Heart left ventricle (tissue), 16 donors: ENCODE measurements at regions not wholly inside any gene's neighbourhood (a gene's known extent, or its start where the extent isn't known, plus 50 kb on each side); places are given as distances from the start of the nearest gene placed in this dataset.

Source experiments
- ATAC-seq, 4 donors: fragments of 200-7000 bp; cut with Tn5 transposase; one replicate each; pipeline ENCODE4 v1.9.1; 2020 to 2022; ENCODE audit warnings: moderate library complexity in 4 of 4, mild to moderate bottlenecking in 3 of 4, moderate number of reproducible peaks in 1 of 4
- DNase-seq, 5 donors: peaks; one replicate each; pipeline ENCODE4 v3.0.0-alpha.2; 2020
- H3K27ac ChIP-seq, 12 donors: fragments of 200-600 bp; sonication (generic) in 4 of 12; one replicate each; pipeline versions ENCODE4 v1.5.0 to v1.8.0; 2016 to 2022; ENCODE audit warnings: mild to moderate bottlenecking in 2 of 12
- H3K27me3 ChIP-seq, 9 donors: fragments of 200-600 bp; sonication (generic) in 2 of 9; one replicate each; pipeline versions ENCODE4 v1.5.1 to v1.8.0; 2016 to 2022; ENCODE audit warnings: mild to moderate bottlenecking in 3 of 9
- H3K36me3 ChIP-seq, 9 donors: fragments of 200-600 bp; sonication (generic) in 2 of 9; one replicate each; pipeline versions ENCODE4 v1.5.0 to v1.8.0; 2018 to 2022; ENCODE audit warnings: mild to moderate bottlenecking in 2 of 9
- H3K4me1 ChIP-seq, 12 donors: fragments of 200-600 bp; sonication (generic) in 4 of 12; one replicate each; pipeline versions ENCODE4 v1.5.0 to v1.8.0; 2016 to 2022; ENCODE audit warnings: mild to moderate bottlenecking in 3 of 12
- H3K4me3 ChIP-seq, 12 donors: fragments of 200-600 bp; sonication (generic) in 4 of 12; one replicate each; pipeline versions ENCODE4 v1.5.0 to v1.8.0; 2017 to 2022; ENCODE audit warnings: mild to moderate bottlenecking in 9 of 12, moderate library complexity in 4 of 12
- H3K9me3 ChIP-seq, 12 donors: fragments of 200-600 bp; sonication (generic) in 4 of 12; one replicate each; pipeline versions ENCODE4 v1.5.0 to v1.8.0; 2016 to 2022; ENCODE audit warnings: mild to moderate bottlenecking in 1 of 12
- POLR2A ChIP-seq, 2 donors: fragments of 450-650 bp; IDR thresholded peaks; one replicate each; pipeline ENCODE4 v1.6.1; 2017; ENCODE audit warnings: antibody characterized with exemption in 2 of 2, mild to moderate bottlenecking in 2 of 2, moderate library complexity in 2 of 2
- WGBS, 4 donors: extraction: QIAGEN DNeasy Blood & Tissue Kit in 2 of 4; methylation state at CpG; one replicate each; pipeline versions ENCODE4 v1.1.5 to v1.1.7; 2013 to 2018; 5-methylcytosine and 5-hydroxymethylcytosine counted together
- intact Hi-C, 10 donors: fragments of 100-400 bp; cut with DNase I; formaldehyde crosslinking; loops; one replicate each; pipeline versions ENCODE4 v1.11.1 to v1.14.2; 2022
- TF ChIP-seq, protein P1 (sequence below), 12 donors: fragments of 200-600 bp; sonication (generic) in 4 of 12; IDR thresholded peaks; one replicate each; pipeline versions ENCODE4 v1.5.0 to v1.8.0; 2018 to 2022; ENCODE audit warnings: antibody characterized with exemption in 12 of 12, mild to moderate bottlenecking in 5 of 12
- donor health status: ischemic (EF 13 %, LVEDD 7.1; RV severe dilation, severe dysfunction).
- donor health status: healthy with polysubstance abuse.
- donor health status: DM: no; HTN: yes; CAD: no.
- donor health status: DM: no; HTN: no; CAD: no.
- donor health status: ischemic (EF 25% LVEDD 6.9; RV normal size, moderate dysfunction).
- donor health status: ischemic (EF 25% LVEDD 5.7; RV mildly dilated, moderate dysfunction).
- donor health status: healthy.
- donor health status: DM: yes; HTN: yes; CAD: no.
- donor health status: ischemic (EF 35%, LVEDD 5.7; RV mildly dilated, moderate dysfunction).
- donor health status: nonischemic (EF 11% LVEDD 7.7; RV severe dilation, severe dysfunction).
- donor health status: DM: yes; HTN: yes; CAD: no.
- donor health status: PGD.
- donor health status: ischemic (EF 29% LVEDD 5.4; RV normal size, mild dysfunction).
- donor health status: nonischemic (EF 23%, LVEDD 6.1; RV moderate dilation, normal function).

DNA sequence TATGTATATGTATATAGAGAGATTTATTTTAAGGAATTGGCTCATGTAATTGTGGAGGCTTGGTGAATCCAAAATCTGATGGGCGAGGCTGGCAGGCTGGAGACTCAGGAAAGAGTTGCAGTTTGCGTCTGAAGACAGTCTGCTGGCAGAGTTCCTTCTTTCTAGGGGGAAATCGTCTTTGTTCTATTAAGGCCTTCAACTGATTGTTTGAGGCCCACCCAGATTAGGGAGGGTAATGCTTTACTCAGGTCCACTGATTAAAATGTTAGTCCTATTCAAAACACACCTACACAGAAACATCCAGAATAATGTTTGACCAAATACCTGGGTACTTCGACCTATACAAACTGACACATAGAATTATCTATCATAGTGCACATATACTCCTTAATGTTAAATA lies 149.5 kb downstream of the NAA11 start:
- 75 to 86% (median 78%) methylated on average over 4 of the region's 4 CpGs for WGBS, 4 donors
- TF ChIP-seq POLR2A (IDR thresholded peaks at IDR 0.05) = no peak
- TF ChIP-seq, protein P1, sequence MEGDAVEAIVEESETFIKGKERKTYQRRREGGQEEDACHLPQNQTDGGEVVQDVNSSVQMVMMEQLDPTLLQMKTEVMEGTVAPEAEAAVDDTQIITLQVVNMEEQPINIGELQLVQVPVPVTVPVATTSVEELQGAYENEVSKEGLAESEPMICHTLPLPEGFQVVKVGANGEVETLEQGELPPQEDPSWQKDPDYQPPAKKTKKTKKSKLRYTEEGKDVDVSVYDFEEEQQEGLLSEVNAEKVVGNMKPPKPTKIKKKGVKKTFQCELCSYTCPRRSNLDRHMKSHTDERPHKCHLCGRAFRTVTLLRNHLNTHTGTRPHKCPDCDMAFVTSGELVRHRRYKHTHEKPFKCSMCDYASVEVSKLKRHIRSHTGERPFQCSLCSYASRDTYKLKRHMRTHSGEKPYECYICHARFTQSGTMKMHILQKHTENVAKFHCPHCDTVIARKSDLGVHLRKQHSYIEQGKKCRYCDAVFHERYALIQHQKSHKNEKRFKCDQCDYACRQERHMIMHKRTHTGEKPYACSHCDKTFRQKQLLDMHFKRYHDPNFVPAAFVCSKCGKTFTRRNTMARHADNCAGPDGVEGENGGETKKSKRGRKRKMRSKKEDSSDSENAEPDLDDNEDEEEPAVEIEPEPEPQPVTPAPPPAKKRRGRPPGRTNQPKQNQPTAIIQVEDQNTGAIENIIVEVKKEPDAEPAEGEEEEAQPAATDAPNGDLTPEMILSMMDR (IDR thresholded peaks at IDR 0.05) = no peak
- H3K27ac ChIP-seq = no peak overlapping the region
- ATAC-seq (no peak), DNase-seq (no peak)
- intact Hi-C loops = no loop called here
- peaks cover 0 to 3% (median 0%) of the 10 kb centered on the region in 12 donors for H3K9me3 ChIP-seq
- no peak overlapping the region for H3K4me3 ChIP-seq
- no peaks in the 10 kb centered on the region for H3K36me3 ChIP-seq
- H3K27me3 ChIP-seq = no peaks in the 10 kb centered on the region
- H3K4me1 ChIP-seq = peaks cover 0 to 18% (median 0%) of the 10 kb centered on the region in 12 donors

DNA sequence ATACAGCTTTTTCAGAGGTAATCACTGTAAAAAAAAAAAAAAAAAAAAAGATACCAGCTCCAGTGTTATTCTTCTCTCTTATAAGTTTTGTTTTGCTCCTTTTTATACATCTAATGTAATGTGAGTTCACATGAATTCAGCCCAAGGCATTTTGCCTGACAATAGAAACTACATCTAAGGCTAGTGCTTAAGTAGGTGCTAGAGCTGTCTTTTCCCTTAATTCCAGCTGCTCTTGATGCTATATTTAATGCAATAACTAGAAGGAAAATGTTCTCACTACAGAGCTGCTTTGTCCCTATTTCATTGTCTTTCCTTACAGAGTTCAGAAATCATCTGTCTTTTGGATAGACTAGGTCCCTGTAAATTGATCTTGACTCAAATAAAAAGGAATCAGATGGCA lies 150.1 kb downstream of the NAA11 start:
- no peak for TF ChIP-seq POLR2A (IDR thresholded peaks at IDR 0.05)
- TF ChIP-seq, protein P1 (IDR thresholded peaks at IDR 0.05) = no peak
- Histone ChIP-seq H3K27ac (no peak overlapping the region), H3K36me3 (no peaks in the 10 kb centered on the region), H3K4me3 (no peak overlapping the region), H3K9me3 (peaks cover 0 to 3% (median 0%) of the 10 kb centered on the region in 12 donors), H3K27me3 (no peaks in the 10 kb centered on the region), H3K4me1 (peaks cover 0 to 18% (median 0%) of the 10 kb centered on the region in 12 donors)
- no peak for ATAC-seq
- intact Hi-C loops = no loop called here
- no peak for DNase-seq

DNA sequence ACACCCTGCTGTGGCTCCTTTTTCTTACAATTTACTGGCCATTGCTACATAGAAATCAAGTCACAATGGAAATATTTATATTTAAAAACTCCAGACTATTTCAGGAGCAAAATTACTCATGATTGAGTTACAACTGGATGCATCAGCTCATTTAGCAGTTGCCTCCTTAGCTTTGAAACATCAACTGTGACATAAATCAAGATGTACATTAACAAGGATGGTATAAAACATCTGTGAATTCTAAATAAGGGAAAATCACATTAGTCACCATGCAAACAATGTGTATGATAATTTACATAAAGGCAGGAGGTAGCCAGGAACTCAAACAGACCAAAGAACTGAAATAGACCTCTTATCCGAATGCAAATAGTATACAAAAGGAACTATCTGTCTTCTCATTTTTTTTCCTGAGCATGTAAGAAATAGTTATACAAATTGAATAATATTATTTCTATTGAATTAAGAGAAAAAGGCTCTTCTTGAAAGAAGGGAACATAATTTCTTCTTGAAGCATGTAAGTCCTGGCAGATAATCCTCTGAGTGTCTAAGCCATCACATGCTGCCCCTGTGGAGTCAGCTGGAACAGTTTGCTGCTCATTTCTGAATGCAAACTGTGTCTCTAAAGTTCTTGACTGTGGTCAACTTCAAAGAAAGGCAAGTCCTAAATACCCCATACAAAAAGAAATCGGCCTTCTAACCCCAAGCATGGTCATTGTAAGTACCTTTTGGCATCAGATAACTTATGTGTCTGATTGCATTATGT lies 151.2 kb downstream of the NAA11 start:
- H3K27ac ChIP-seq = no peak overlapping the region
- no peak overlapping the region for H3K4me3 ChIP-seq
- 73 to 80% (median 74%) methylated on average over 2 of the region's 2 CpGs for WGBS, 4 donors
- no peaks in the 10 kb centered on the region for H3K36me3 ChIP-seq
- H3K27me3 ChIP-seq = no peaks in the 10 kb centered on the region
- no peak for ATAC-seq
- intact Hi-C loops = no loop called here
- TF ChIP-seq, protein P1 (IDR thresholded peaks at IDR 0.05) = no peak
- TF ChIP-seq POLR2A (IDR thresholded peaks at IDR 0.05) = no peak
- DNase-seq = no peak
- peaks cover 0 to 18% (median 0%) of the 10 kb centered on the region in 12 donors for H3K4me1 ChIP-seq
- H3K9me3 ChIP-seq = peaks cover 0 to 4% (median 0%) of the 10 kb centered on the region in 12 donors

DNA sequence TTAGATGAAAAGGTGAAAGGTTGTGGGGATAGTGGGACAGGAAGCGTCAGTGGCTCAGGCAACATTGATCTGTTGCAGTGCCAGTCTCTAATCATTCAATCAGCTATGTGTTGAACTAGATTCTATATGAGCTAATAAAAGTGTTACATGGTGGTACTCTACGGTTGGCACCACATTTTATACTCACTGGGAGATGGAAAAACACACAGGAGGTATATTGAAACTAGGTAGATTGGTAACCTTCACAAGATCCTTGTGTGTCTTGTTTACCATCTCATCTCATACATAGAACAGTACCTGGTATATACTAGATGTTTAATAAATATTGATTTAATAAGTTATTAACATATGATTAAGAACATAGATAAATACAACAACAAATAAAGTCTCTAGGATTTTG lies 152.7 kb downstream of the NAA11 start:
- H3K9me3 ChIP-seq = peaks cover 0 to 16% (median 2%) of the 10 kb centered on the region in 12 donors
- intact Hi-C loops = no loop called here
- WGBS, 4 donors = 81 to 90% (median 86%) methylated on average over 2 of the region's 2 CpGs
- ATAC-seq (no peak), DNase-seq (no peak)
- H3K4me1 ChIP-seq = peaks cover 0 to 10% (median 0%) of the 10 kb centered on the region in 12 donors
- no peak for TF ChIP-seq POLR2A (IDR thresholded peaks at IDR 0.05)
- TF ChIP-seq, protein P1 (IDR thresholded peaks at IDR 0.05) = no peak
- no peaks in the 10 kb centered on the region for H3K27me3 ChIP-seq
- H3K36me3 ChIP-seq = no peaks in the 10 kb centered on the region
- H3K27ac ChIP-seq = no peak overlapping the region
- no peak overlapping the region for H3K4me3 ChIP-seq
